HL-60 (cell line): ENCODE measurements at regions not wholly inside any gene's neighbourhood (a gene's known extent, or its start where the extent isn't known, plus 50 kb on each side); places are given as distances from the start of the nearest gene placed in this dataset.
"Not testable (repeated sequence)": the region's sequence is repeated elsewhere in the genome, so short reads cannot be mapped to it uniquely, and the experiment has no call there.

Source experiments
- DNase-seq, 2 experiments: peaks; one replicate each; pipeline ENCODE4 v3.0.0-alpha.2; 2010 to 2020; ENCODE audit warnings: low read depth in 1 of 2, low spot score in 1 of 2
- H3K27ac ChIP-seq: fragments of 250-450 bp; sonication (Bioruptor Pico); replicated peaks from 2 replicates; pipeline ENCODE4 v1.5.1; 2020; ENCODE audit warnings: mild to moderate bottlenecking, moderate library complexity
- H3K27me3 ChIP-seq: fragments of 250-450 bp; sonication (Bioruptor Pico); 2 replicates; pipeline ENCODE4 v1.5.1; 2021; ENCODE audit warnings: mild to moderate bottlenecking, moderate library complexity; ENCODE audit not compliant: insufficient read depth, poor library complexity, severe bottlenecking
- H3K4me3 ChIP-seq: replicated peaks from 2 replicates; pipeline ENCODE4 v1.5.1; 2011; ENCODE audit warnings: mild to moderate bottlenecking, control low read depth, low read length; ENCODE audit not compliant: insufficient read depth
- CTCF ChIP-seq: IDR thresholded peaks from one replicate; pipeline ENCODE4 v1.5.1; 2011; ENCODE audit warnings: low read length, control low read depth, inconsistent platforms; ENCODE audit not compliant: insufficient read depth
- GABPA ChIP-seq: IDR thresholded peaks from 2 replicates; pipeline ENCODE4 v1.6.1; 2012; ENCODE audit warnings: low read depth
- POLR2AphosphoS5 ChIP-seq: IDR thresholded peaks from 2 replicates; pipeline ENCODE4 v1.6.1; 2012; ENCODE audit warnings: low read depth
- REST ChIP-seq: IDR thresholded peaks from 2 replicates; pipeline ENCODE4 v1.6.1; 2012; ENCODE audit warnings: low read depth; ENCODE audit not compliant: insufficient replicate concordance
- SPI1 ChIP-seq: IDR thresholded peaks from 2 replicates; pipeline ENCODE4 v1.6.1; 2012; ENCODE audit warnings: low read depth, mild to moderate bottlenecking, borderline replicate concordance

- H3K27ac ChIP-seq, H3K27me3 ChIP-seq, DNase-seq, H3K4me3 ChIP-seq: not testable (repeated sequence)
Observed at GRCh38 chr3:30328935-30329334, 277.5 kb upstream of the TGFBR2 start.

- no peak overlapping the region for H3K27ac ChIP-seq
- no peak for TF ChIP-seq GABPA
- TF ChIP-seq SPI1: no peak
- TF ChIP-seq REST: no peak
- TF ChIP-seq CTCF: no peak
- no peak for TF ChIP-seq POLR2AphosphoS5
- no peaks in the 10 kb centered on the region for H3K27me3 ChIP-seq
- H3K4me3 ChIP-seq: no peak overlapping the region
- DNase-seq: no peak
Observed at GRCh38 chr3:30331519-30331918, 274.9 kb upstream of the TGFBR2 start.

GRCh38 chr3:30332196-30333021 lies 274.0 kb upstream of the TGFBR2 start:
- TF ChIP-seq SPI1: no peak
- no peak for TF ChIP-seq REST
- TF ChIP-seq CTCF: no peak
- no peak for TF ChIP-seq GABPA
- TF ChIP-seq POLR2AphosphoS5: no peak
- DNase-seq: no peak
- H3K4me3 ChIP-seq: no peak overlapping the region
- H3K27me3 ChIP-seq: no peaks in the 10 kb centered on the region
- no peak overlapping the region for H3K27ac ChIP-seq

DNA sequence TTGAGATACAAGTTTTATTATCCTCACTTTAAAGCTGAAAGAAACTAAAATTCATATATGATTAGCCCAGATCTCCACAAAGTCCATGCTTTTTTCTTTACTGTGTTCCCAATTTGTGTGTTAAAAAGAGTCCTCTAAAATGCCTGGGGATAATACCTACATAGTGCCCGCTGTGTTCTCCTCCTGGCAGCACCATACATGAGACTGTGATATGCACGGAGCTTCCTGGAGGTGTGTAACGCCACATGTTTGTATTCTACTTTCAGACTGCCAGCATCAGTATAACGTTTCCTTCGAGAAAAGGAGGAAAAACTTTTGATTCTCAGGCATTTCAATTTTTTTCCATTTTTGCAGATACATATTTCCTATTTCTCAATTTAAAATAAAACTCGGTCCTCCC lies 273.3 kb upstream of the TGFBR2 start:
- H3K27me3 ChIP-seq: no peaks in the 10 kb centered on the region
- H3K27ac ChIP-seq: no peak overlapping the region
- DNase-seq: no peak
- TF ChIP-seq REST (no peak), SPI1 (no peak), GABPA (no peak), CTCF (no peak)
- H3K4me3 ChIP-seq: no peak overlapping the region
